MM.1S (cell line): ENCODE measurements at regions not wholly inside any gene's neighbourhood (a gene's known extent, or its start where the extent isn't known, plus 50 kb on each side); places are given as distances from the start of the nearest gene placed in this dataset.

ENCODE experiments used
- DNase-seq: peaks from one replicate; pipeline ENCODE4 v3.0.0-alpha.2; 2015
- H2AFZ ChIP-seq: fragments of 300-600 bp; sonication (generic); 2 replicates; pipeline ENCODE4 v1.6.0; 2016; ENCODE audit warnings: antibody characterized with exemption, low read length
- H3F3A ChIP-seq: fragments of 300-600 bp; sonication (generic); 2 replicates; pipeline ENCODE4 v1.6.1; 2016; ENCODE audit warnings: mild to moderate bottlenecking, antibody characterized with exemption, low read length, moderate library complexity, mixed read lengths; ENCODE audit not compliant: insufficient read depth
- H3K27ac ChIP-seq: fragments of 300-600 bp; sonication (generic); 2 replicates; pipeline ENCODE4 v1.5.1; 2016; ENCODE audit warnings: mild to moderate bottlenecking, low read length
- H3K27me3 ChIP-seq: fragments of 300-600 bp; sonication (generic); replicated peaks from 2 replicates; pipeline ENCODE4 v1.6.0; 2016; ENCODE audit warnings: low read length; ENCODE audit not compliant: insufficient read depth
- H3K36me3 ChIP-seq: fragments of 300-600 bp; sonication (generic); replicated peaks from 2 replicates; pipeline ENCODE4 v1.6.1; 2016; ENCODE audit warnings: mild to moderate bottlenecking, low read length, mixed read lengths; ENCODE audit not compliant: insufficient read depth
- H3K4me1 ChIP-seq: fragments of 300-600 bp; sonication (generic); 2 replicates; pipeline ENCODE4 v1.6.1; 2016; ENCODE audit warnings: low read length, mixed read lengths
- H3K4me2 ChIP-seq: fragments of 300-600 bp; sonication (generic); 2 replicates; pipeline ENCODE4 v1.6.0; 2016; ENCODE audit warnings: low read depth, low read length
- H3K4me3 ChIP-seq: fragments of 300-600 bp; sonication (generic); 2 replicates; pipeline ENCODE4 v1.5.1; 2016; ENCODE audit warnings: low read length, mixed read lengths
- H3K79me2 ChIP-seq: fragments of 300-600 bp; sonication (generic); 2 replicates; pipeline ENCODE4 v1.6.1; 2016; ENCODE audit warnings: mixed run types, low read length, mixed read lengths
- H3K9ac ChIP-seq: fragments of 300-600 bp; sonication (generic); 2 replicates; pipeline ENCODE4 v1.6.1; 2016; ENCODE audit warnings: low read length, mixed read lengths
- H3K9me2 ChIP-seq: fragments of 300-600 bp; sonication (generic); replicated peaks from 2 replicates; pipeline ENCODE4 v1.6.1; 2016; ENCODE audit warnings: mild to moderate bottlenecking, low read length, mixed read lengths; ENCODE audit not compliant: insufficient read depth
- H3K9me3 ChIP-seq: fragments of 300-600 bp; sonication (generic); replicated peaks from 2 replicates; pipeline ENCODE4 v1.6.1; 2016; ENCODE audit warnings: mild to moderate bottlenecking, low read length, mixed read lengths; ENCODE audit not compliant: insufficient read depth
- H4K20me1 ChIP-seq: fragments of 300-600 bp; sonication (generic); 2 replicates; pipeline ENCODE4 v1.6.1; 2016; ENCODE audit warnings: mild to moderate bottlenecking, low read length, moderate library complexity, mixed read lengths; ENCODE audit not compliant: insufficient read depth
- CTCF ChIP-seq: fragments of 300-600 bp; sonication (generic); IDR thresholded peaks from 2 replicates; pipeline ENCODE4 v1.5.1; 2016; ENCODE audit warnings: antibody characterized with exemption, low read length, mixed read lengths
- EZH2 ChIP-seq: fragments of 300-600 bp; sonication (generic); optimal IDR thresholded peaks from 2 replicates; pipeline ENCODE3; 2017; ENCODE audit warnings: low read depth, mild to moderate bottlenecking, antibody characterized with exemption, low read length, mixed read lengths
- EZH2phosphoT487 ChIP-seq: fragments of 300-600 bp; sonication (generic); IDR thresholded peaks from 2 replicates; pipeline ENCODE4 v1.6.1; 2018; ENCODE audit warnings: antibody characterized with exemption, low read length

- H3K79me2 ChIP-seq: no peaks in the 10 kb centered on the region
- H2AFZ ChIP-seq: no peak overlapping the region
- H3K36me3 ChIP-seq: no peaks in the 10 kb centered on the region
- H3K27ac ChIP-seq: no peak overlapping the region
- H3K9ac ChIP-seq: no peak overlapping the region
- no peaks in the 10 kb centered on the region for H3K27me3 ChIP-seq
- no peaks in the 10 kb centered on the region for H4K20me1 ChIP-seq
- no peaks in the 10 kb centered on the region for H3K9me2 ChIP-seq
- no peaks in the 10 kb centered on the region for H3F3A ChIP-seq
- no peak for TF ChIP-seq EZH2phosphoT487
- TF ChIP-seq CTCF: no peak
- TF ChIP-seq EZH2: no peak
- DNase-seq: no peak
- no peak overlapping the region for H3K4me2 ChIP-seq
- H3K9me3 ChIP-seq: no peaks in the 10 kb centered on the region
- no peak overlapping the region for H3K4me3 ChIP-seq
- no peaks in the 10 kb centered on the region for H3K4me1 ChIP-seq
These were observed 57.2 kb upstream of the UBE2E1 start for GRCh38 chr3:23748398-23749110.

- Histone ChIP-seq H3K4me1 (no peaks in the 10 kb centered on the region), H3K79me2 (no peaks in the 10 kb centered on the region), H3K4me2 (no peak overlapping the region), H3K9me2 (no peaks in the 10 kb centered on the region), H2AFZ (no peak overlapping the region), H4K20me1 (no peaks in the 10 kb centered on the region), H3K4me3 (no peak overlapping the region), H3K9me3 (no peaks in the 10 kb centered on the region), H3K9ac (no peak overlapping the region), H3F3A (no peaks in the 10 kb centered on the region), H3K36me3 (no peaks in the 10 kb centered on the region), H3K27me3 (no peaks in the 10 kb centered on the region), H3K27ac (no peak overlapping the region)
- TF ChIP-seq EZH2phosphoT487 (no peak), CTCF (no peak), EZH2 (no peak)
- no peak for DNase-seq
These were observed 56.1 kb upstream of the UBE2E1 start for GRCh38 chr3:23749609-23750008.

GRCh38 chr3:23750573-23751210 lies 55.1 kb upstream of the UBE2E1 start:
- Histone ChIP-seq H3K4me2 (no peak overlapping the region), H4K20me1 (no peaks in the 10 kb centered on the region), H3F3A (no peaks in the 10 kb centered on the region), H3K4me3 (no peak overlapping the region), H3K27ac (no peak overlapping the region), H3K27me3 (no peaks in the 10 kb centered on the region; the same call in 1 of the 2 replicates), H3K9me3 (no peaks in the 10 kb centered on the region), H2AFZ (no peak overlapping the region), H3K9ac (no peak overlapping the region), H3K9me2 (no peaks in the 10 kb centered on the region), H3K4me1 (no peaks in the 10 kb centered on the region), H3K36me3 (no peaks in the 10 kb centered on the region), H3K79me2 (no peaks in the 10 kb centered on the region)
- no peak for DNase-seq
- TF ChIP-seq EZH2phosphoT487 (no peak), CTCF (no peak)
